NCI-H510A (cell line): ENCODE measurements at regions not wholly inside any gene's neighbourhood (a gene's known extent, or its start where the extent isn't known, plus 50 kb on each side); places are given as distances from the start of the nearest gene placed in this dataset.
"Not testable (repeated sequence)": the region's sequence is repeated elsewhere in the genome, so short reads cannot be mapped to it uniquely, and the experiment has no call there.

ENCODE experiments used
- DNase-seq: peaks from one replicate; lab custom pipeline; 2025; lab: John Stamatoyannopoulos, UW

DNA sequence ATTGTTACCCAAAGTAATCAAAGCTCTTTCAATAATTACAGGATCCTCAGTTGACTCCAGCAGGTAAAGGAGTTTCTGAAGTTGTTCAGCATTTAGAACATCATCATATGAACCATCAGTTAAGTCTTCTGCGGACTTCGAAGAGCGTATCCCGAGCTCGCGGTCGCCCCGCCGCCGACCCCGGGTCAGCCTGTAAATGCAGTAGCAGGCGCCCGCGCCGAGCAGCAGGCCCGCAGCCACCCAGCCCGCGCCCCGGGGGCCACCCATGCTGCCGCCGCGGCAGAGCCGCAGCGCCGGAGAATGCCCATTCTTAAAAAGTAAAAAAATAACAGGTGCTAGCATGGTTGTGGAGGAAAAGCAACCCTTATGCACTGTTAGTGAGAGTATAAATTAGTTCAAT is 444.5 kb downstream of the NSUN3 start:
- not testable (repeated sequence) for DNase-seq

DNA sequence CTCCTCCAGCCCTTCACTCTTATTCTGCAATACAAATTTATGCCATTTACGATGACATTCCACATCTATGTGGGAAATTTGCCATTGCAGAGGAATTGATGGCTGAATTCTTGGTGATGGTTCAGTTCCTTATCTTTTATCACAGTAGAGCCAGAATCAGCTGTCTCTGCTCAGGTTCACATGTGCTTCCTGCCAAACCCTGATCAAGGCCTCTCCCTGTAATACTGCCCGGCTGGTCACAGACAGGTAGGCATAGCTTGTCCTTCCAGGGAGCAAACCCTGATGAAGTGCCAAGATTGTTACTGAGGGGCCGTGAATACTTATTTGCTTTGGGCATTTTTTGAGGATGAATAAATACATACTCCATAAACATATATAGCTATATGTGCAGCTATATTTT is 450.0 kb downstream of the NSUN3 start:
- no peak for DNase-seq

DNA sequence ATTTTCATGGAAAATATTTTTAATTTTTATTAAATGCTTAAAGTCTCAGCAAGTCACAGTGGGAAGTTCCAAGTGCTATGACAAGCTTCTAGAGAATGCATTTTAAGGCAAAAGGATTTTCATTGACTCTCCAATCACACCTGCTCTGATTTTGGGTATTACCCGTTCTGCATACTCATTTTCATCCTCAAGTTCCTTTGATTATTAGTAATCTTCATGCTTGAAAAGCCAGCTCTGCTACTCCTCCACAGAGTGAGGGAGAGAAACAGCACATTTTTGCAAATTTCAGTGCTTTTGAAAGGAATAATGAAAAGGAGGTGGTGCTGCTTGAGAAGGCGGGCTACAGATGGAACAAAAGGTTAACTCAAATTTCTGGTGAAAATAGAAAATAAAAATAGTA is 450.7 kb downstream of the NSUN3 start:
- DNase-seq = no peak

DNA sequence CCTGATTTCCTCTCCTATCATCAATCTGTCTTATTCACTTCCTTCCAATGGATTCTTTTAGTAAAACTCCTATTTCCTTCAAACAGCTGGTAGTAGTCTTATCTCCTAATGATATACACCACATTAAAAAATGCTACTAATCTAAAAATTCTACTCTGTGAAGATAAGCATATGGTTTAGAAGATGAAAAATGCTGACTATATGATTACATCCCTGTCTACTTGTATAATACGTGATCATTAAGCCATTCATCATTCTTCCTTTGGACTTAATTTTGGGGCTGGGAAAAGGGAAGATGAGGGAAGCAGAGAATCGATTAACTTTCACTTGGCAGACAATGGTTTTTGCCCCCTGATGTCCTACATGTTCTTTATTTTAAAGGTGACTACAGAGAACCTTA is 453.1 kb downstream of the NSUN3 start:
- DNase-seq = no peak

DNA sequence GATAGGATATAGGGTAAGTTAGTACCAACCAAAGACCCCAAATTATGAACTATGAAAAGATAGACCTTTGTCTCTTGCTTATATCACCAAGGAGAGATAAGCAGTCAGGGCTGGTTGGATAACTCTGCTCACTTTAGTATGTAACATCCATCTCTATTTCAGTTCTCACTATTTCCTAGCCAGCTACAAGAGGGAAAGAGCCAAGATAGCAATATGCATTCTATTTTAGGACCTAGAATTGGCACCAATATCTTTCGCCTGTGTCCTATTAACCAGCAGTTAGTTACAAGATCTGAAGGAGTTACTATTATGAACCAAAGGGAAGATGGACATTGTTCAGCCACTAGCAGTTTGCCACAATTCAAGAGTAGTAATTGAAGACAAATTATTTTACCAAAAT is 457.5 kb downstream of the NSUN3 start:
- no peak for DNase-seq

DNA sequence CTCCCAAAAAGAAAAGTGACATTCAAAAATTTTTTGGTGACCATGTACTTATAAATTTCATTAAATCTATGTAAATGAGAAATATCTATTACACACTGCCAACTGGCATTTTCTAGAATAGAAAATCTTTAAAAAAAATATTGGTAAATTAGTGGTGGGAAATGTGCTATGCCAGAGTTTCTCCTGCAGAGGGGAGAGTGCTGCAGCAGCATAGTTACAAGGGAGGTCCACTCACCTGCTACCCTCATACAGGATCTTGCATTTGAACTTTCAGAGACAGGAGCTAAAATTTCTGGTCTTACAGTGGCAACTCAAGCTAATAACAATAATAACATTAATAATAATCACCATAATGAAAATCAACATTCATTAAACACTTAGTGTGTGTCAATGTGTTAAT is 459.6 kb downstream of the NSUN3 start:
- no peak for DNase-seq

DNA sequence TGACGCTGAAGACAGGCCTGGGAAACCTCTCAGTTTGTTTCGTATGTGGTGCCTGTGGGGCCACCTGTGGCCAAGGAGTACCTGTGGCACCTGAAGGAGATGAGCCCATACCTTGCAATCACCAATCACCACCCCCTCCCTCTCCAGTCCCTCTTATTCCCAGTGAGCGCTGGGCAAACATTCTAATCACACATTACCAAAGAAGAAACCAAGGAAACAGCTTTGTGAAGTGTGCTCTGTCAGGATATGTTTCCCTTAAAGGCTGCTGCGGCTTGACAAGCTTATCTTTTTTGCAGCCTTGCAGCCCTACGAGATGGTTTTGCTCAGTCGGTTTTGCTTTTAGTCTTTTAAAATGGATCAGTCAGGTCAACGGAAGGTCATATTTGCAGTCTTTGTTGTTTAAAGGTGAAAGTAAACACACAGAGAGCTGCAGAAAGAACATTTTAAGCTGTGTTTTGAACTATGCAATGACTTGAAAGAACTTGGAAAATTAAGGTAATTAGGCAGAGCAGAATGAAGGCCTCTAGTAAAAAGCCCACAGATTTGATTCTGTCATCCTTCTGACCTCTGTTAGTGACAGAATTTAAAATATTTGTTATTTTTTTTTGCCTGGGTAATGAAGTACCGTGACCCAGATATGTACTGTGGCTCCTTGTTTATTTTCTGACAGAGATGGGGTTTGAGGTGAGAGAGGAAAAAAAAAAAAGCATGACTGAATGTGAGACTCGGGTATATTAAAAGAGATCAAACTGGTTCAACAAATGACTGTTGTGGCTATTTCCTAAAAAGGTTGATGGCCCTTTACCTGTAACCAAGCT is 461.4 kb downstream of the NSUN3 start:
- no peak for DNase-seq

DNA sequence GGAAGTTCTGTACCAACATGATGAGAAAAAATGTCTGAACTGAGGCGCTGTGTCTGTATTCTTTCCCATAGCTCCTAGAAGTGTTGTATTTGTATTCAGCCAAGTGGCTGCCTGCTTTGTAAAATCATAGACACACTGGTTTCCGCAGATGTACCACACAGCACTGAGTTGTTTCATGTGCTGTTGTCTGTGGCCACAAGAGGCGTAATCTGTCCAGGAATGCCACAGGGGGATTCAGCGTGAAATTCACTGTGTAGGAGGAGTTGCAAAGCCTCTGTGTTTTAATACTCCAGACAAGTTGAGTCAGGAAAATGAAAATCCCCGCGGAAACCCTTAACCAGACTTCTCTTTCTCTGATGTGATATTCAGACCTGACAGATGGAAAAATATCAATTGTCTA is 462.2 kb downstream of the NSUN3 start:
- DNase-seq = no peak

DNA sequence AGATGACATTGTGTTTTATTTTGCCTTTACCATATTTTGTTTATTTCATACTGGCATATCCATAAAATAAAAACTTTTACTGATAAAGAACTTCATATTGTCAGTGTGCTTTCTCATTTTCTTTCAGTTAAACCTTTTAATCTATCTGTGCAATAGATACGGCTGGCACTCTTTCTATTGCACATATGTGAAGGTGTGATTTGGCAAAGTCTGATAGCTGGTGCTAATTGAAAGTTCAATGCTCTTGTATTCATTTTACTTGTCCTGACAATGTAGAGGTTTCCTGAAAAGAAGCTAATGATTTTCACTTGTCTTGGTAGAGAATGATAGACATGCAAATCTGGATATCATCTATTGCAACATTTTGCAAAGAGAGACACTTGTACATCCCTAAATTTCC is 467.0 kb downstream of the NSUN3 start:
- no peak for DNase-seq

DNA sequence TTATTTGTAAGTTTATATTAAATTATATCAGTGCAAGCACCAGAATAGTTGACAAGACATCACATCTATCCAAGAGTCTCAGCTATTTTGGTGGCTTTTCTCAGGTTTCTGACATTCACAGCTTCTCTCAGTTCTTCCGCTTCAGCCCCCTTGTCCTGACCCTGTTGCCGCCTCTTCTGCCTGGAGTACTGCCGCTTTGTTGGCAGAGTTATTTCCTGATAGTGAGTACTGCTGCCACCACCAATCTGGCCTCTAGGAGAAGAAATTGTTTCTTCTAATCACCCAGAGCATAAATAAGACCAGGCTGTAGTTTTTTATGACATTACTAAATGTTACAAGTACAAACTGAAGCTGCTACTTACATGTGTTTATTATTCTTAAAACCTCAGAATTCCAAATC is 470.1 kb downstream of the NSUN3 start:
- DNase-seq = no peak

DNA sequence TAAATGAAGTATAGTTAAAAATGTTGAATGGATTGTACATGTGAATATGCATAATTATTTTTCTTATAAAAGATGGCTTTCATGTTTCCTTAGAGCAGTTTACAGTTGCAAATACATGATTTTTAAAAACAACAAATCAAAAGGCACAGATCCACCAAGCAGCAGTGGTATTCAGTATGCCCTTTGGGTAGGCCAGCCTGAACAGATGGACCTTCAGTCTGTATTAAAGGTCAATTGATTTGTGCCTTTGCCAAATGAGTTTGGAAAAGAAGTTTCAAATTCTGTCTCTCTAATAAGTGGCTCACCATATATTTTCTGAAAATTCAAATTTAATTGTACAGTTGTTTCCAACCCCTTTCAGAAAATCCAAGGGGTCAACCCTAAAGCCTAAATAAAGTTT is 477.1 kb downstream of the NSUN3 start:
- DNase-seq = no peak

DNA sequence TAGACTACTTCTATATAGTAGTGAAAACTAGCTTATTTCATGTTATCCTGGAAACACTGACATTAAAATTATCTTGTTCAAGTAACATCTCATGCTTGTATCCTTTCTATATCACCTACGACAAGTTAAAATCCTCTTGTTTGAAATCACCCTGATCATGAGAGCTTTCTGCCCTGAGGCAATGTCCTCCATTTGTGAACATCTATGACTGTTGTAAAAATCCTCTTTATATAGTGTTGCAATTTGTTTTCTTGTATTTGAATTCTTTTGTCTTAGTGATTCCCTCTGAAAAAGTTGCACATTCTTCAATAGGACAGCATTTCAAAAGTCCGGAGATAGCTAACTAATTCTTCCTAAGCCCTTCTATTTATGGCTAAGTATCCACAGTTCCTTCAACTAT is 480.3 kb downstream of the NSUN3 start:
- DNase-seq = no peak

DNA sequence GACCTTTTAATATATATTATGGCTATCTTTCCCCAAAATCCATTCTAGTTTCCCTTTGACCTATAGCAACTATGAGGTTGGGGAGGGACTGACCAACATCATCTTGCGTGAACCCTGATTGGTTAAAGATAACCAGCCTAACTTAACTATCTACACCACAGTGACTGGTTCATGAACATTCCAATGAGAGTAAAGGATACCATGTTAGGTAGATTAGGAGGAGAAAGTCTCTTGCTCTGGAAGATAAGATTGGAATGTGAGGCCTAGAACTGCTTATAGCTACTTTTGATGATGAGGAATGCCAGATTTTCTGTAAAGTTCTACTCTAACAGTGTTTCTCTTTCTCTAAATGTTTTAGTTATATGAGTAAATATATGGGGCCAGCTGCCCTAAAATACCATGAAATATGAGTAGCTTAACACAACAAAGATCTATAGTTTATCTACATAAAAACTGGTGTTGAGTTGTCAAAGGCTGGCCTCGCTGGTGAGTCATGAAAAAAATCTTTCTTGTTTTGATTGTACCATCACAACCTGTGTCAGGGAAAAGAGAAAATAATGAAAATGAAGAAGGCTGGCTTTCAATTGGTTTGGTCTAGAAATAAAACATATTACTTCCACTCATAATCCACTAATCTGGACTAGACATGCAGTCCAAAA is 481.4 kb downstream of the NSUN3 start:
- no peak for DNase-seq

DNA sequence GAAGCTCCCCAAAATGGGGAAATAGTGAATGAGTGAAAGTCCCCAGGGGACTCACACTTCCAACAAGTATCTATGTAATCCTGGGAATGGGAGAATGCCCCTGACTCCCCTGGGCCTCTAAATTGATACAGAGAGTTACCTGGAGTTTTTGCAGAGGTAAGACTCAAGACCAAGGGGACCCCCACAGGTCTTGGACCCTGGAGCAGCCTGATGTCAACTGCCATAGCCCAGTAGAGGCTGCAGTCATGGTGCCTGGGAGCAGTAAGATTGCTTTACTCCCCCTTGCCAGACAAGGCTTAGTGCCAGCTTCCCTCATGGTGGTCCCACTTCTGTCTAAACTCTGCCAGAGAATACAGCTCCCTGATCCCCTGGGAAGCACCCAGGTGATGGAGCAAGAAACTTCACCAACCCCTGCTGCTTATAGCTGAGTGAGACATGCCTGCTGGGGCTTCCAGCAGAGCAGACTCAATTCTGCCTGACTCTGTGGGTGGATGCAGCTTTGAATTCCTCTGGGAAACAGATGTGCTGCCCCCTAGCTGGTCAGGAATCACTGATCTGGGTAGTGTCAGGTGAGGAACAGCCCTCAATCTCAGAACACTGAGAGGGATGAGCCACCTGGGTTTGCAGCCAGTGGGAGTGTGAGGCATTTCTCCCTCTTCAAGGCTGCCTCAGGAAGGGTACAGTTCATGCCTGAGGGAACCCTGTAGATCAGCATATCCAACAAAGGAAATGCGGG is 485.9 kb downstream of the NSUN3 start:
- DNase-seq = no peak

DNA sequence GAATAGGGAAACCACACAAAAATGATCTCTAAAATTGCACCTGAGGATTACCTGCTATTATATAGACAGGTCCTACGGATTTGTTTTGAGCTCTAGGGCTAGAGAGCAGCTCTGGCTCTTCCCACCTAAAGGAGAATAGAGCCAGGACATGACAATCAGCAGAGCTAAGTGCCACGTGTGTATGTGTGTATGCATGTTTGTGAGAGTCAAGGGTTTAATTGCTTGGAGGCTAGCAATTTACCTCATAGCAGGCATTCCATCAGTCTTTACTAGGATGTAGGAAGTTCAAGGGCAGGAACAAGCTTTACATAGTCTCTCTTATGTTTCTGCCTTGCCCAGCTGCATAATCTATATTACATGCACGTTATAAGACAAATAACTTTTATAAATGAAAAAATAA is 498.2 kb downstream of the NSUN3 start:
- no peak for DNase-seq

DNA sequence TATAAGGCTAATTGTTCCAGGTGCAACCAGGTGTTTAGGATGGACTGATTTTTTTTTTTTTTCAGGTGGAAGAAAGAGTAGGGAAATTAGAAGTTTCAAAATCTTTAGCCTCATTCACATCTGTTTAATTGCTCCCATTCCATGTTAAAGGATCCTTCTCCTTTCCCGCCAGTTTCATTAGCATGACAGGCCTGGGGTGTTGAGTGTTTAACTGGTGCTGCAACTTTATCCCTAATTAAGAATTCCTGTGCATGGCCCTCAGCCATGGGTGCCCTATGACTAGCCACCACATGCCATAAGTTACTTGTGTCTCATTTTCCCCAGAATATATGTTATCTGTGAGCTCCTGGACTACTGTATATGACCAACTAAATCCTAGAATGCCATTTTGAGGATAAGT is 501.4 kb downstream of the NSUN3 start:
- no peak for DNase-seq

DNA sequence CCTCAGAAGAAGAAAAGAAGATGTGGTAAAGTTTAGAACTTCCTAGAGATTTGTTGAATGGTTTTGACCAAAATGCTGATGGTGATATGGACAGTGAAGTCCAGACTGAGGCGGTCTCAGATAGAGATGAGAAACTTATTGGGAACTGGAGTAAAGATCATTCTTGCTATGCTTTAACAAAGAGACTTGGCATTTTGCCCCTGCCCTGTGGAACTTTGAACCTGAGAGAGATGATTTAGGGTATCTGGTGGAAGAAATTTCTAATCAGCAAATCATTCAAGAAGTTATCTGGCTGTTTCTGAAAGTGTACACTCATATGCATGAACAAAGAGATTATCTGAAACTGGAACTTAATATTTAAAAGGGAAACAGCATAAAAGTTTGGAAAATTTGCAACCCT is 505.2 kb downstream of the NSUN3 start:
- no peak for DNase-seq

DNA sequence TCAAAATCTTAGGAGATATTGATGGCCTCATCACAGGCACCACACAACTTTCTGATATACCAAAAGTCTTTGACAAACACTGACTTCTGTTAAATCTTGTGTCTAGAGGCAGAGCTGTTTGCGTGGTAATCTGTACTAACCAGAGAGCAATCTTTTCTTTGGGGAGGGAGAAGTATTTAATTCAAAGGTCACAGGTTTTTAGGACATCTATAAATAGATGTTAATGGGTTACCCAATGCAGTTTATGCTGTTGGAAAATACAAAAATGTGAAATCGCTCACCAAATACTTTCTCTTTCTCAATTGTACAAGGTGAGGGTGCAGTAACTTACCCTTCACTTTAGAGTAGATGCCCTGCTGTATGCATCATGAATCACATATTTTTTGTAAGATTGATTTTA is 510.5 kb downstream of the NSUN3 start:
- no peak for DNase-seq

DNA sequence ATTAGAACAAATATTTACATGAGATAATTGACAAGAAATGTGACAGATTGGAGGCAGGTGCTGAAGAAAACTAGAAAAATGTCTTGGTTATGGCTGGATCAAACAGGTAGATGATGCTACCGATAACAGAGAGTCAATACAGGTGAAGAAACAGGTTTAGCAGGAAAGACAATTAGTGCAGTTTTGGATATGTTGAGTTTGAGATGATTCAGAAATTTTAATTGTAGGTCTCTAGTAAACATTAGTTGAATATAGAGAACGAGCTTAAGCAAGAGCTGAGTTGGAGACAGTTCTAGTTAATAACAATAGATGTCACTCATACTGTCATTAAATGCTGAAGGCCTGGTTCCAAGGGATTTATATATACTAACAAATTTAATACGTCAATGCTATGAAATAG is 524.4 kb downstream of the NSUN3 start:
- no peak for DNase-seq

DNA sequence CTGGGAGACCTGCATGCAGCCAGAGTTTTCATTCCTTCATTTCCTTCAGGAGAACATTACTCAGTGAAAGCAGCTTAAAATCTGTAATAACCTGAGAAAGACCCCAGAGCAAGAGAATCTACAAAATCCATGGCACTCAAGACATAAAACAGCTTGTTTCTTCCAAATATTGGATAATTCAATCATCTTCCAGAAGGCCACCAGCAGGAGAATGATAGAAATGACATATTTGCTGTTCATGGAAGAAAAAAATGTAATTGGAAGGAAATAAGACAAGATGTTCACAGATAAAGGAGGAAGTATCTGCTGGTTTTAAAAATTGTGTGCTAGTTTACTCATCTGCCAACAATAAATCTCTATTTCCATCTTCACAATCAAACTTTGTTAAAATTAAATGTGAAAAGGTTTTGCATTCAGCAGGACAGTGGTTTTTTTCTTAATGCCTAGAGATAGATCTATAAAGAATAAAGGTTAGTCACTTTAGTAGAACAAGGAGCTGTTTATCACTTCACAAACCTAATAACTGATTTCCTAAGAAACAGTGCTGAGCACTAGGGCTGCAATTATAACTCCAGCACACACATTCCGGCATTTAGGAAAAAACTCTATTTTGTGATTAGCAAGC is 530.8 kb downstream of the NSUN3 start:
- DNase-seq = no peak

DNA sequence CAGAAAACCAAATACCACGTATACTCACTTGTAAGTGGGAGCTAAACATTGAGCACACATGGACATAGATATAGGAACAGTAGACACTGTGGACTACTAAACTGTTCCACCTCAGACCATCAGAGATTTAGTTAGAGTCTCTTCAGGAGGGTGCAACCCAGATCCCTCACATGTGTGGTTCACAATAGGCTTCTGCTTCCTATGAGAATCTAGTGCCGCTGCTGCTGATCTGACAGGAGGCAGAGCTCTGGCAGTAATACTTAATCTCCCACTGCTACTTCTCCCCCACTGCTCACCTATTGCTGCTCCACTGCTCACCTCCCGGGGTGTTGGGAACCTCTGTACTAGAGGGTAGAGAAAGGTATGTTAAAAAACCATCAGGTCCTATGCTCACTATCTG is 533.3 kb downstream of the NSUN3 start:
- DNase-seq = no peak

DNA sequence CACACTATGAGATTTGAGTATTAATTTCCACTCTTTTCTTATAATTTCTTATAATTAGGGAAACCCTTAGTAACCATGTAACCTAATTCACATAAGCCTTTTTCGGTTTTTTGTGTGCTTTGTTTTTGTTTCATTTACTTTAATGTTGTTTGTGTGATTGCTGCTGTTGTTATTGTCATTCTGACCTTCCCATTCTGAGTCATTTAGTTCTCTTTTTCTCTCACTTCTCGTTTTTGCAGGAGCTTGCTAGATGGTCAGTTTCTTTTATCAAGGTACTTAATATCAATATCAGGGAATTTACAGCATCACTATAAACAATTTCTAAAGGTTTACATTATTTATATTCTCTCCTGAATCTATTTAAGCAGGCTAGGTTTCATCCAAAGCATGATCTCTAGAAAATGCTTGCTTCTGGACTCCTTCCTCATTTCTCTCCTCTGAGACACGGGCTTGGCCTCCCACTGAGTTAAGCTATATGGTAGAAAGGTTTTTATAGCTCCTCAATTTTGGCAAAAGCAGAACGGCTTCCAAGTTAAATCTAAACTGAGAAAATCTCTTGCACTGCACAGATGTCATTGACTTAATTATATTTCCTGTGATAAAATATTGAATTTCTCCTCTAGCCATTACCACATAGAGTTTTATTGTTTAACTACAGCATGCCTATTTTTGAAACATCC is 534.2 kb downstream of the NSUN3 start:
- no peak for DNase-seq
